K562 (cell line): ENCODE measurements at regions not wholly inside any gene's neighbourhood (a gene's known extent, or its start where the extent isn't known, plus 50 kb on each side); places are given as distances from the start of the nearest gene placed in this dataset.

ENCODE experiments used
- EZH2 ChIP-seq: IDR thresholded peaks from 2 replicates; pipeline ENCODE4 v1.6.1; 2012; ENCODE audit warnings: low read depth, mild to moderate bottlenecking, inconsistent platforms, low read length, borderline replicate concordance
- NR2C2 ChIP-seq, 2 experiments: fragments of 200-800 bp in 1 of 2; sonication (Bioruptor generic) in 1 of 2; sonication (generic) in 1 of 2; formaldehyde crosslinking in 1 of 2; IDR thresholded peaks; 2 replicates each; pipeline versions ENCODE4 v1.6.1 to v1.8.0; 2016 to 2022; ENCODE audit warnings: mild to moderate bottlenecking in 1 of 2, missing compliant biosample characterization in 1 of 2, missing genetic modification characterization in 1 of 2, missing genetic modification reagents in 1 of 2
- ZNF431 ChIP-seq: sonication (generic); formaldehyde crosslinking; IDR thresholded peaks from 2 replicates; pipeline ENCODE4 v1.8.0; 2022; ENCODE audit warnings: mild to moderate bottlenecking, missing genetic modification reagents
- TF ChIP-seq, protein P1 (sequence below): fragments of 450-650 bp; formaldehyde crosslinking; IDR thresholded peaks from 2 replicates; pipeline ENCODE4 v1.4.0; 2020; ENCODE audit warnings: mild to moderate bottlenecking, moderate library complexity

GRCh38 chr22:44429941-44430587 lies 68.0 kb downstream of the RTL6 start:
- TF ChIP-seq NR2C2 (CRISPR knock-in tag; IDR thresholded peaks at IDR 0.05) (no peak), NR2C2 (tag; IDR thresholded peaks at IDR 0.05) (no peak), ZNF431 (no peak), EZH2 (no peak)
- TF ChIP-seq, protein P1, sequence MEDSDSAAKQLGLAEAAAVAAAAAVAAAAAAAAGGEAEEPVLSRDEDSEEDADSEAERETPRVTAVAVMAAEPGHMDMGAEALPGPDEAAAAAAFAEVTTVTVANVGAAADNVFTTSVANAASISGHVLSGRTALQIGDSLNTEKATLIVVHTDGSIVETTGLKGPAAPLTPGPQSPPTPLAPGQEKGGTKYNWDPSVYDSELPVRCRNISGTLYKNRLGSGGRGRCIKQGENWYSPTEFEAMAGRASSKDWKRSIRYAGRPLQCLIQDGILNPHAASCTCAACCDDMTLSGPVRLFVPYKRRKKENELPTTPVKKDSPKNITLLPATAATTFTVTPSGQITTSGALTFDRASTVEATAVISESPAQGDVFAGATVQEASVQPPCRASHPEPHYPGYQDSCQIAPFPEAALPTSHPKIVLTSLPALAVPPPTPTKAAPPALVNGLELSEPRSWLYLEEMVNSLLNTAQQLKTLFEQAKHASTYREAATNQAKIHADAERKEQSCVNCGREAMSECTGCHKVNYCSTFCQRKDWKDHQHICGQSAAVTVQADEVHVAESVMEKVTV (CRISPR knock-in tag), result no peak
